Stimulated activated effector memory CD8-positive, alpha-beta T cell treated with anti-CD3 and anti-CD28 coated beads, Interleukin-12 subunit alpha, Interleukin-12 subunit beta, amount 100 ng/mL, for 72 hours (primary cell): ENCODE measurements at regions not wholly inside any gene's neighbourhood (a gene's known extent, or its start where the extent isn't known, plus 50 kb on each side); places are given as distances from the start of the nearest gene placed in this dataset.
A peak's percentile ranks its signal among the peaks of the same experiment; 100 is the strongest.

Experiments used
- ATAC-seq: fragments of 150-1000 bp; cut with Tn5 transposase; 2 replicates; pipeline ENCODE4 v1.10.0; 2021
- DNase-seq, 2 donors: peaks; one replicate each; pipeline ENCODE4 v3.0.0; 2021 to 2022; ENCODE audit warnings: low spot score in 2 of 2
- H3K27ac Mint-ChIP-seq: one replicate; pipeline ENCODE4 v1.8.0; 2022; ENCODE audit warnings: mild to moderate bottlenecking, mixed read lengths
- H3K36me3 Mint-ChIP-seq: one replicate; pipeline ENCODE4 v1.8.0; 2022; ENCODE audit warnings: mild to moderate bottlenecking, mixed read lengths
- H3K4me1 Mint-ChIP-seq: one replicate; pipeline ENCODE4 v1.8.0; 2022; ENCODE audit warnings: mixed read lengths
- H3K4me3 Mint-ChIP-seq: one replicate; pipeline ENCODE4 v1.8.0; 2022; ENCODE audit warnings: mild to moderate bottlenecking, mixed read lengths
- H3K9me3 Mint-ChIP-seq: one replicate; pipeline ENCODE4 v1.8.0; 2022; ENCODE audit warnings: mixed read lengths

DNA sequence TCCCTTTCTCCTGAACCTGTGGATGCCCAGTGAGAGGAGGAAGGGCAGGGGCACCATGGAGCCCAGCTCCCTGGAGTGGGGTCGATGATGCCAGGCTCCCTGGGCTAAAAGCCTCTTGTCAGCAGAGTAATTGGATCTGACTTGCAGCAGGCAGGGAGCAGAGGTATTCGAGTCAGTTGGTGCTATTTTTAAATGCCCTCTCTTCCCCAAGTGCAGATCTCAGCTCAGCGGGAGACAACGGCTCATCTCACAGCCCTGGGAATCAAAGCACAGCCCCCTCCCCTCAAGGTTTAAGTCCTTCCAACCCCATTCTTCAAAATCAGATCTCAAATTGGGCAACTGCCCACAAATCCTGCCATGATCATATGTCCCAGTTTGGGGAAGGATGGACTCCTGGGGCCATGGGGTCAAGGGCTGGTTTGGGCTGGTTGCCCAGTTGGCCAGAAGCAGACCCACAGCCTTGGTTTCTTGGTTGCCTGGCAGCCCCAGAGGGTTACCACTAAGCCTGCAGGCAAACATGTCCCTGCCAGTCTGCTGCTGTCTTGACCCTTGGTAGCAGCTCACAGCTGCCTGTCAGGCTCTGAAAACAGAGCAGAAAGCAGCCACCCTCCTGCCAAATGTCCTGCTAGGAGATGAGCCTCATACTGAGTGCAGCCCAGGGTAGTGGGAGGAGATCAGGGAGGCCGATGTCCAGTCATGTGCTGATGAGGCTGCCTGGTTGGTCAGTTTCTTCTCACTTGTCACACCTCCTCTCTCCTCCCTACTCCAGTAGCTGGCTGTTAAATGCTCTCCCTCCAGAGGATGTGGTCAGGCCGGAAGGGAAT lies 244.9 kb downstream of the LOXHD1 start:
- Mint-ChIP-seq H3K27ac (no peak overlapping the region), H3K9me3 (no peaks in the 10 kb centered on the region), H3K36me3 (peaks cover 5% of the 10 kb centered on the region), H3K4me1 (peaks cover 14% of the 10 kb centered on the region), H3K4me3 (no peak overlapping the region)
- ATAC-seq, result no peak
- DNase-seq, result no peak

DNA sequence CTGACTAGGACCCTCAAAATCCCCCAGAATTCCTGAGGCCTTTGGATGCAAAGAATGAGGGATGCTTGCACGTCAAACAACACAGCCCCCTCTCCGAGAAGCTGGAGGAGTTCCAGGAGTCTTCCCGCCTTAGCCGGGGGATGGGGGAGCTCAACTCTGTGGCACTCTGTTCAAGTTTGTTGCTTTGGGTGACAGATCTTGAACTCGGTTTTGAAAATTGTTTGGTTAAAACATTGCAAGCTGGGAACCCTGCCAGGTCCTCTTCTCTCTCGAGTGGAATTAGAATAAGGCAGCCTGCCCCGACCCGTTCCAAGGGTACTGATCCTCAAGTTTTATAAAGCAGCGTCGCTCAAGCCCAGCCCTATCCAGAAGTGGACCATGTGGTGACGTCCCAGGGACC lies 244.1 kb downstream of the LOXHD1 start:
- Mint-ChIP-seq H3K4me1 (peaks cover 6% of the 10 kb centered on the region), H3K36me3 (peaks cover 5% of the 10 kb centered on the region), H3K27ac (peak overlapping the region; percentile 30), H3K4me3 (no peak overlapping the region), H3K9me3 (no peaks in the 10 kb centered on the region)
- DNase-seq, result no peak
- ATAC-seq, result no peak

DNA sequence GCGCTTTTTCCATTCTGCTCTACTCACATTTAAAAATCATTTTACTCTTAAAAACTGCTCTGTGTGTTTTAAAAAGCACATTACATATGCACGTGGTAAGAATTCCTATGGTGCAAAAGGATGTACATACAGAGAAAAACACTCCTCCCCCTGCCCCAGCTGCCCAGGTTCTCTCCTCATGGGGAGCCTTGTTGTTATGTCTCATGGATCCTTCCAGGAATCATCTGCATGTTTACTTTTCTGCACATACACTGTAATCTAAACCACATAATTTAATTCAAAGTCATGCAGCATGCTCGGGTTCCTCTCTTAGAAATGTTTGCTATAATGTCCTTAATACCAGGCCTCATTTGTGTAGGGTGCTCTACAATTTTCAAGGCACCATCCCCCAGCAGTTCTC lies 243.3 kb downstream of the LOXHD1 start:
- Mint-ChIP-seq H3K36me3 (peaks cover 5% of the 10 kb centered on the region), H3K4me3 (no peak overlapping the region), H3K4me1 (no peaks in the 10 kb centered on the region), H3K27ac (peak overlapping the region; percentile 30), H3K9me3 (no peaks in the 10 kb centered on the region)
- ATAC-seq, result no peak
- no peak for DNase-seq

DNA sequence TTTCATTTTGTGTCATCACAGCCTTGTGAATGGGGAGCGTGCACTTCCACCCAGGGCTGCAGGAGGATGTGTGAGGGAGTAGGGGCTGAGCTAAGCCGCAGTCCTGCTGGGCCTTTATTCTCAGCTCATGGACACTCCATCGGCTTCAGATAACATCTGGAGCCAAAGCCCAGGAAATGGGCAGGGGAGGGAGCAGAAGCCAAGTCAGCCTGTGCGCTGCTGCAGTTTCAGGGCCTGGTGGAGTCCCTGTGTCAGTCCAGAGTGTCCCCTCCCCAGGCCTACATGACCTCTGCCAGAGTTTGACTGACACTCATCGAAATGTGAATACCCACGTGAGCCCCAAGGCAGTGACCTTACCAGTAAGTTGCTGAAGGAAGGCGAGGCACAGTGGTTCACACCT lies 242.2 kb downstream of the LOXHD1 start:
- Mint-ChIP-seq H3K36me3 (peaks cover 5% of the 10 kb centered on the region), H3K4me3 (no peak overlapping the region), H3K9me3 (no peaks in the 10 kb centered on the region), H3K27ac (no peak overlapping the region), H3K4me1 (no peaks in the 10 kb centered on the region)
- DNase-seq (no peak), ATAC-seq (no peak)

DNA sequence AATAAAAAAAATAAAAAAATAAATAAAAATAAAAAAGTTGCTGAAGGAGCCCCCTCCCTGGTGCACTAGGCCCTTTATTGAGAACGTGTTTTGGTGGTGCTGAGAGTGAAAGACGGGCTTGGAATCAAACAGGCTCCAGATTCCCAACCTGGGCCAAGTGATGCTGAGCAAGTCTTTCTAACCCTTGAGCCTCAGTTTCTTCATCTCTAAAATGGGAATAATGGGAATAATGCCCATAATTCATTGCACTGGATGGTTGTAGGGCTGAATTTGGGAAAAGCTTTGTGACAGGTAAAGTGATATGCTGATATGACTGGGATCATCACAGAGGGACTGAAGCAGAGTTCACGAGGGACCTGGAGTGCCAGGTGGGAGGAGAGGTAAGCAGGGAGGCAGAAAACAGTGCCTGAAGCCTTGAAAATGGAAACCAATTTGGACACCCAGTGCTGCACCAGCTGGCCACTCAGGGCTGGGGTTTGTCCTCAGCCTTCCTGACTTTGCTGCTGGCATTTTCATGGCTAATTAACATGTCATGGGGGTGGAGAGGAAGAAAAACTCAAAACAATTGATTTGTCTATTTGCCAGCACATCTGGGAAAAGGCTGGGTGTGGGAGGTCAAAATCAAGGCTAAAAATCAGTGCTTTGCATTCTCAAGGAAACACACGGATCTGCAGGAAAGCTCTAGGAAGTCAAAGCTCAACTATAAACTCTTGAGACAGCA lies 241.3 kb downstream of the LOXHD1 start:
- H3K36me3 Mint-ChIP-seq, result peaks cover 5% of the 10 kb centered on the region
- DNase-seq (no peak), ATAC-seq (no peak)
- no peak overlapping the region for H3K27ac Mint-ChIP-seq
- H3K4me3 Mint-ChIP-seq, result no peak overlapping the region
- no peaks in the 10 kb centered on the region for H3K4me1 Mint-ChIP-seq
- no peaks in the 10 kb centered on the region for H3K9me3 Mint-ChIP-seq

DNA sequence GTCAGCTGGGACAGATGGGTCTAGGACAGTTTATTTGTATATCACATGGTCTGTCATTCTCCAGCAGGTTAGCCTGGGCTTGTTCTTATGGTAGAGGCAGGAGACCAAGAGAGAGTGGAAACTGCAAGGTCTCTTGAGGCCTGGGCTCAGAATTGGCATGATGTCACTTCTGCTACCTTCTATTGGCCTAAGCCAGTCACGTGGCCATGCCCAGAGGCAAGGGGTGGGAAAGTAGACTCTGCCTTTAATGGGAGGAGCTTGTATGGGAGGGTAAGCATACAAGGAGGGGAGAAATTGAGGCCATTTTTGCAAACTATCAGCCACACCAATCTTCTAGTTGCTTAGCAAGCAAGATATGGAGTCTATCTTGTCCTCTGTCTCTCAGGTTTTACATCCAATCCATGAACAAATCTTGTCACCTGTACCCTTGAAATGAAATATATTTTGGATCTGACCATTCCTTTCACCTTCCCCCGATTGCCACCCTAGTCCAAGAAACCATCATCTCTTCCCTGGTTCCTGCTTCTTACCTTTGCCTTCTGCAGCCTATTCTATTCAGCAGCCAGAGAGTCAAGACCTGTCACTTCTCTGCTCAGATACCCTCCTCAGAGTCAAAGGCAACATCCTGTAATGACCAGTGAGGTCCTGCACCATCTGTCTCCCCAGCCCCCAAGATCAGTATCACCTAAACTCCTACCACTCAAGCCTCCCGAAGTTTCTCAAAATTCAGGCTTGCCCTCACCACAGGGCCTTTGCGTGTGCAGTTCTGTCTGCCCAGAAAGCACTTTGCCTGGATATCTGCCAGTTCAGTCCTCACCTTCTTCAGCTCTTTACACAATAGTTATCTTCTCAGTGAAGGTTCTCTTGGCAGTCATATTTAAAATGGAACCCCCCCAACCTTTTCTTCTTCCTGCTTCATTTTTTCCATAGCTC lies 240.0 kb downstream of the LOXHD1 start:
- Mint-ChIP-seq H3K9me3 (no peaks in the 10 kb centered on the region), H3K36me3 (peaks cover 5% of the 10 kb centered on the region), H3K27ac (no peak overlapping the region), H3K4me3 (no peak overlapping the region), H3K4me1 (no peaks in the 10 kb centered on the region)
- ATAC-seq (peak; percentile 53), DNase-seq (no peak)

DNA sequence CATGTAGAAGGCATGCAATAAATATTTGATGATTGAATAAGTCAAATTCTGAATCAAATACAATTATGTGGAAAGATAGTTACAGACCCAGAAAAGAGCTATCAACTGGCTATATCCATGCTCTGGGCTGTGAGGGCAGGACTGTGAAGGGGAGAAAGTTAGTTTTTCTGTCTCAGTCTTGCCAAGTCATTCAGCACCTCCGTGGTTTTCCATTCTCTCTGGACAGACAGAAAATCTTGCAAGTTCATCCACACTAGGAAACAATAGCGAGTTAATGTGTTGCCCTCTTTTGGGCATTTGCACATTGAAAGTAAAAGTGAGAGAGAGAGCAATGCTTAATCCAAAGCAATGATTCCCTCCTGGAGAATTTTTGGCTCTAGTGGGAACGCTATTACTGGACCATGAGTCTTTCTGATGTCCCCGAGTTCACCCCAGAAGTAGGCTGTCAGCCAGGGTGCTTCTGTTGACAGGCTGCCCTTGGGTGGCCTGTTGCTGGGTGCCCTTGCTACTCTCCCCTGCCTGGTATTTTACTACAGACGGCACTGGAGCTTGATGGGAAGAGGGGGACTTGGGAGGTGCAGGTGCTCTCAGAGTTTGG lies 238.3 kb downstream of the LOXHD1 start:
- Mint-ChIP-seq H3K27ac (no peak overlapping the region), H3K9me3 (no peaks in the 10 kb centered on the region), H3K4me3 (no peak overlapping the region), H3K36me3 (peaks cover 5% of the 10 kb centered on the region), H3K4me1 (no peaks in the 10 kb centered on the region)
- ATAC-seq (no peak), DNase-seq (no peak)

DNA sequence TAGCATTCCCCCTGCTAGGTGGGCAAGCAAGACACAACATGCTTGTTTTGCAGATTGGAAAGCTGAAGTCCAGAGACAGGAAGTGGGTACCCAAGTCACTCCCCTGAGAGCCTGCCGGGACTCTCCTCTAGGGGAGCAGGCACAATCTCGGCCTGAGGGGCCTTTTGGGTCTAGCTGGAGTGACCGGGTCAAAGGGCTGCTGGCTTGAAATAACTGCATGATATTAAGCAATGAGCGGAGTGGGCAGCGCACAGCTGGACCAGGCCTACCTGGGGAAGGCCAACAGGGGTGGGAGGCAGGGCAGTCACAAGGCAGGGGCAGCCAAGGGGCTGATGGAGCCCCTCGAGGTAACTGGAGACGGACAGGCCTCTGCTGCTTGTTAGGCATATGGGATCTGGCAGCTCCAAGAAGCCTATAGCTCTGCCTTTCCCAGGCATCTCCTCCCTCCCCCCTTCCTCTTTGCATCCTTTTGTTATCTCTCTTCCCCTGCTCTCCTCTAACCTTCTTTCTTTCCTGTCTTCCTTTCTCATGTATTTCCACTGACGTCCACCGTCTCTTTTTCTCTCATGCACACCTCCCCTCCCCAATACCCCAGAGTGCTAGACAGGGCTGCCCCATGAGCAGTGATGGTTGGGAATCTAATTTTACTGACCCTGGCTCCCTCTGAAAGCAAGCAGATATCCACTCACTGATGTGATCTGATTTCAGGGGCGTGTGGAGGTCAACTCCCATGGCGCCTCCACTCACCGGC lies 237.5 kb downstream of the LOXHD1 start:
- peaks cover 5% of the 10 kb centered on the region for H3K36me3 Mint-ChIP-seq
- H3K4me1 Mint-ChIP-seq, result no peaks in the 10 kb centered on the region
- H3K27ac Mint-ChIP-seq, result no peak overlapping the region
- no peak for DNase-seq
- ATAC-seq, result peak; percentile 12
- no peak overlapping the region for H3K4me3 Mint-ChIP-seq
- no peaks in the 10 kb centered on the region for H3K9me3 Mint-ChIP-seq

DNA sequence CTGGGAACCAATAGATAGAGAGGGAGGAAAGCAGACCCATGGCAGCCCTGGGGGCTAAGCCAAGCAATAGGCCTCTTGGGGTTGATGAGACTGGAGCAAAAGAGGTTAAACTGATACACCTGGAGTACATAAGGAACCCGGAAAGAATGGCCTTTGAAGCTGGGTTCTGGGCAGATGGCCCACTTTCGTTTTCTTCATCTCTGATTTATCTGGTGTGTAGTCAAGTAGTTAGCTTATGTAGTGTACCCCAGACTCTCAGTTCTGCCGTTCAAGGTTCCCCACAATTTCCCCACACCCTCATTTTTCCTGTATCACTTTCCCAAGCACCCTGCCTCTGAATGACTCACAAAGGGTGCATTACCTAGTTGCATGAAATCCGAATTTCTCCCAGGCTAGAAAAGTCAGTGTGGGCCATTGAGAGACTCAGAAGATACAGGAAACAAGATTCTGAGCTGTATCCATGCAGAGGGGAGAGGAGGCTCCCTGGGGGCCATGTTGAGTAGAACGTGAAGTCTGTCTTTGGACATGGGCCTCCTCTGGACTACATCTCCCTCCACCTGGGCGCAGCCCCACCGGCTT lies 235.0 kb downstream of the LOXHD1 start:
- no peak for DNase-seq
- no peaks in the 10 kb centered on the region for H3K4me1 Mint-ChIP-seq
- no peaks in the 10 kb centered on the region for H3K36me3 Mint-ChIP-seq
- H3K9me3 Mint-ChIP-seq, result no peaks in the 10 kb centered on the region
- H3K4me3 Mint-ChIP-seq, result no peak overlapping the region
- H3K27ac Mint-ChIP-seq, result no peak overlapping the region
- ATAC-seq, result no peak

DNA sequence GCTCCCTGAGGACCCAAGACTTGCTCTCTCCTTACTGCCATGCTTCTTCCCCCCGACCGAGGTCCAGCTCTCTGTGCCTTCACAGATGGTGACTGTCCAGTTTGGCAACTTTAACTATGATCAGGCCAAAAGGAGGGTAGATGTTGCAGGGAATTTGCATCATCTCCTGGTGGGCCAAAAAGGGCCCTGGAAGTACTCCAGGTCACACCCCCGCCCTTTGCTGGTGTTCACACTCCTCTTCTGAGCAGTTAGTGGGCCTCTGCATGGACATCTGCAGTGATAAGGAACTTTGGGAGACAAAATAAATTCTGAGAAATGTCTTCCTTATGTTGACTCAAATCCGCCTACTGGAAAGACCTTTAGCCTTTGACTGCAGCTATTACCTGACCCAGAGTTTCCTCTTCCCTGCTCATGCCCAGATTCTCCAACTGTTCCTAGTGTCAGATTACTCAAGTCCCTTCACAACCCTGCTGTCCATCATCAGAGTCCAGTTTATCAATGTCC lies 234.4 kb downstream of the LOXHD1 start:
- H3K4me1 Mint-ChIP-seq, result no peaks in the 10 kb centered on the region
- no peak overlapping the region for H3K4me3 Mint-ChIP-seq

DNA sequence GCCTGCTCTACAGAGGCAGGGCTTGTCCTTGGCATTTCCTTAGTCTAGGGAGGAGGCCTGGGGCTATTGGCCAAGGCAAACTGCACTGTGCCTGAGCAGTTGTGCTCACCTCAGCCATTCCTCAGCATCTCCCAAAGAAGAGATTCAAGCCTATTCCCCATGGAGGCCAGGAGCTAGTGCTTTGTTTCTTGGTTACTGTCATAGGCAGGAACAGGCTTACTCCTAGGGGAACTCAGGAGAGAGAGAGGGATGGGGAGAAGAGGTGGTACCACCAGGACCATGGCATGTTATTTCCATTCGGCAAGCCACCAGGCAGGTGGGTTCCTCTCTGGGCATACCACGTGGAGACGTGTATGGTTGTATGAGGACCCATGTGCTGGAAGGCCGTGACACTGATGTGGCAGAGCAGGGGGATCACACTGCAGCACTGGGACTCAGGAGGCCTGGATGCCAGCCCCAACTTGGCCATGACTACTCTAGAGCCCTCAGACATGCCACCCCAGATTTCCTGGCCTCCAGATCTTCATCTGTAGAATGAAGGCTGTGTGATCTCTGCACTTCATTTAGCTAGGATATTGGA lies 233.7 kb downstream of the LOXHD1 start:
- ATAC-seq, result no peak

More for the DNA sequence above, 234.4 kb downstream of the LOXHD1 start:
- H3K9me3 Mint-ChIP-seq, result no peaks in the 10 kb centered on the region
- no peaks in the 10 kb centered on the region for H3K36me3 Mint-ChIP-seq
- no peak for DNase-seq
- ATAC-seq, result no peak
- no peak overlapping the region for H3K27ac Mint-ChIP-seq

DNA sequence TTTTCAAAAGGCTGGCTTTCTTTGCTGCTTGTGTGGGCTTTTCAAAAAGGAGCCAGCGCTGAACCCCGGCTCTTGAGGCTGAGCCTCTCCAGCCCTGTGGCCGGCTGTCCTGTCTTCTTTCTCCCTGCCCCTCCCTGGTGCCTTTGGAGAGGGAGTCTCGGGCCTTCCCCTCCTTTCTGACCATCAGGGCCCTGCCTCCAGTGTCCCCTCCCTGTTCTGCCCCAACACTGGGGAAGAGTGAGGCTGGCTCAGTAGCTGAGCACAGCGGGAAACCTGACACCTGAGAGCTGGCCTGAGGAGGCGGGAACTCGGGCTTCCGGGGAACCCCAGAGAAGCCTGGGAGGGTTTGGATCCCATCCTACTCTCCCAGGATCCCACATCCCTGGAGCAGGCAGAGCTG lies 232.1 kb downstream of the LOXHD1 start:
- DNase-seq, result no peak
- no peaks in the 10 kb centered on the region for H3K36me3 Mint-ChIP-seq
- H3K27ac Mint-ChIP-seq, result no peak overlapping the region
- no peak for ATAC-seq
- H3K4me1 Mint-ChIP-seq, result no peaks in the 10 kb centered on the region
- H3K9me3 Mint-ChIP-seq, result no peaks in the 10 kb centered on the region
- H3K4me3 Mint-ChIP-seq, result no peak overlapping the region

More for the DNA sequence above, 233.7 kb downstream of the LOXHD1 start:
- DNase-seq, result no peak
- H3K9me3 Mint-ChIP-seq, result no peaks in the 10 kb centered on the region
- H3K4me1 Mint-ChIP-seq, result no peaks in the 10 kb centered on the region
- H3K4me3 Mint-ChIP-seq, result no peak overlapping the region
- no peaks in the 10 kb centered on the region for H3K36me3 Mint-ChIP-seq
- no peak overlapping the region for H3K27ac Mint-ChIP-seq

DNA sequence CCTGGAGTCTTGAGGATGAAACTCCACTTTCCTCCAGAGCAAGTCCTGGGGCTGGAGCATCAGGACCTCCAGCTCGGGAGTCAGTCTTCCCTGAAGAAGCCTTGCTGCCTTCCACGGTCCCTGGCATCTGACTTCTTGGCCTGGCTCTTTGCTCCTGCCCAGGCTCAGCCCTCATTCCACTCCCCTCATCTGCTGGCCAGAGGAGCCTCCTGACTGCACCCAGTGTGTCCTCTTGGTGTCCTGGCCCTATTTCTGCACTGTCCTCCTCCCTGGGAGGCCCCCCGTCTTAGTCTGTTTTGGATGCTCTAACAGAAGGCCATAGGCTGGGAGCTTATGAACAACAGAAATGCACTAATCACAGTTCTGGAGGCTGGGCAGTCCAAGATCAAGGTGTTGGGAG lies 231.5 kb downstream of the LOXHD1 start:
- no peaks in the 10 kb centered on the region for H3K9me3 Mint-ChIP-seq
- DNase-seq, result no peak
- no peaks in the 10 kb centered on the region for H3K36me3 Mint-ChIP-seq
- H3K4me3 Mint-ChIP-seq, result no peak overlapping the region
- H3K27ac Mint-ChIP-seq, result peak overlapping the region; percentile 20
- no peaks in the 10 kb centered on the region for H3K4me1 Mint-ChIP-seq
- no peak for ATAC-seq
